ENCODE measurements at regions not wholly inside any gene's neighbourhood (a gene's known extent, or its start where the extent isn't known, plus 50 kb on each side); places are given as distances from the start of the nearest gene placed in this dataset.

- TF ChIP-seq CTCF (IDR thresholded peaks at IDR 0.05) (no peak), POLR2A (IDR thresholded peaks at IDR 0.05) (no peak), POLR2AphosphoS5 (IDR thresholded peaks at IDR 0.05) (no peak)
These were observed 254.4 kb upstream of the KLF12 start for GRCh38 chr13:74388626-74389025.
